ENCODE measurements at regions not wholly inside any gene's neighbourhood (a gene's known extent, or its start where the extent isn't known, plus 50 kb on each side); places are given as distances from the start of the nearest gene placed in this dataset.

DNA sequence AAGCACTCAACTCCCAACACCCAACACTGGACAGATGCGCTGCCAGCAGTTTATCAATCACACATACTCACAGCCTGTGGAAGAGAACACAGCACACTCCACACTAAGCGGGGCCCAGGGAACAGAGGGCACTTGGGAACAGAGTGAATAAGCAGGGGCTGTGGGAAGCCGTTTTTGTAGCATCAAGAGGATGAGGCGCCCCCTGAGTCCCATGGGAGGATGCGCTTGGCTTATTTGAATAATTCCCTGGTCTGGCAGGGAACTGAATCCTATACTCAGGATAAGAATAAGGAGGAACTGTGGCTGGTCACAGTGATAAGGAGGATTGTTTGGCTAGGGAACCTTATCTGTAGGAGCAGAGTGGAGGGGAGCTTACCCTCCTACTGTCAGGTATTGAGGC lies 96.1 kb upstream of the DNAH5 start:
- H3K27ac Mint-ChIP-seq, result no peak overlapping the region
- H3K36me3 Mint-ChIP-seq, result no peaks in the 10 kb centered on the region
- no peak overlapping the region for H3K4me3 Mint-ChIP-seq
- peaks cover 2% of the 10 kb centered on the region for H3K27me3 Mint-ChIP-seq
- H3K9me3 Mint-ChIP-seq, result peaks cover 7% of the 10 kb centered on the region
- TF ChIP-seq, protein P1, sequence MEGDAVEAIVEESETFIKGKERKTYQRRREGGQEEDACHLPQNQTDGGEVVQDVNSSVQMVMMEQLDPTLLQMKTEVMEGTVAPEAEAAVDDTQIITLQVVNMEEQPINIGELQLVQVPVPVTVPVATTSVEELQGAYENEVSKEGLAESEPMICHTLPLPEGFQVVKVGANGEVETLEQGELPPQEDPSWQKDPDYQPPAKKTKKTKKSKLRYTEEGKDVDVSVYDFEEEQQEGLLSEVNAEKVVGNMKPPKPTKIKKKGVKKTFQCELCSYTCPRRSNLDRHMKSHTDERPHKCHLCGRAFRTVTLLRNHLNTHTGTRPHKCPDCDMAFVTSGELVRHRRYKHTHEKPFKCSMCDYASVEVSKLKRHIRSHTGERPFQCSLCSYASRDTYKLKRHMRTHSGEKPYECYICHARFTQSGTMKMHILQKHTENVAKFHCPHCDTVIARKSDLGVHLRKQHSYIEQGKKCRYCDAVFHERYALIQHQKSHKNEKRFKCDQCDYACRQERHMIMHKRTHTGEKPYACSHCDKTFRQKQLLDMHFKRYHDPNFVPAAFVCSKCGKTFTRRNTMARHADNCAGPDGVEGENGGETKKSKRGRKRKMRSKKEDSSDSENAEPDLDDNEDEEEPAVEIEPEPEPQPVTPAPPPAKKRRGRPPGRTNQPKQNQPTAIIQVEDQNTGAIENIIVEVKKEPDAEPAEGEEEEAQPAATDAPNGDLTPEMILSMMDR (conservative IDR thresholded peaks at IDR 0.05), result no peak
- H3K4me1 Mint-ChIP-seq (ENCODE audit: unreplicated experiment), result peaks cover 31% of the 10 kb centered on the region
- DNase-seq (ENCODE audit: extremely low spot score, unreplicated experiment), result no peak

DNA sequence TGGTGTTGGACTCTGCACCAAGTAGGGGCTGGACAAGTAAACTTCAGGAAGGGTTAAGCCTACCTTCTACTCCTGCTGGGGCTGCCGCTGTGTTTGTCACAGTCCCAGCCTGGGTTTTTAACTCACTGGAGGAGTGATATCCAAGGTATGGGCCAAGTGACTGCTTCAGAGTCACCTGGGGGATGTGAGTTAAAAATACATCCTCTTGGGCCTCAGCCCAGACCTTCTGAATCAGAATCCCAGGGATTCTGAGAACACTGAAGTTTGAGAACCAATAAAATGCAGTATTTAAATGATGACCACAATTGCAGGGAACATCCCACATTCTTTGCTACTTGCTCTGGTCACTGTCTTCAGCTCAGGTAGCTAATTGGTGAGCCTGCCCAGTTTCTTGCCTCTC lies 95.1 kb upstream of the DNAH5 start:
- Mint-ChIP-seq H3K4me3 (no peak overlapping the region), H3K36me3 (no peaks in the 10 kb centered on the region), H3K27me3 (peaks cover 2% of the 10 kb centered on the region), H3K27ac (no peak overlapping the region), H3K9me3 (peaks cover 7% of the 10 kb centered on the region), H3K4me1 (ENCODE audit: unreplicated experiment) (peaks cover 36% of the 10 kb centered on the region)
- TF ChIP-seq, protein P1 (conservative IDR thresholded peaks at IDR 0.05), result no peak
- DNase-seq (ENCODE audit: extremely low spot score, unreplicated experiment), result no peak

DNA sequence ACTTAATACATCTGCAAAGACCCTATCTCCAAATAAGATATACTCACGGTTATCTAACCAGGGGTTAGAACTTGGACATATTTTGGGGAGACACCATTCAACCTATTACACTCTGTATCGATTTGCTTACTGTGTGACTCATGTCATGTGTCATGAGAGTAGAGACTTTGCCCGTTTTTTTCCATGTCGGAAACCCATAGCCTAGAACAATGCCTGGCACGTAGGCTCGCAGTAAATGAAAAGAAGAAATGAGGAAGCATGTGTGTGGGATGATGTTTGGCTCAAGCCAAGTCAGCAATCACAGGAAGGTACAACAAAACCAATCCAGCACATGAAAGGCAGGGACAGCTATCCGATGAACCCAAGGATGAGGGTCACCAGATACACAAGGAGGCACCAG lies 94.6 kb upstream of the DNAH5 start:
- TF ChIP-seq, protein P1 (conservative IDR thresholded peaks at IDR 0.05), result no peak
- no peak for DNase-seq (ENCODE audit: extremely low spot score, unreplicated experiment)
- Mint-ChIP-seq H3K9me3 (peaks cover 7% of the 10 kb centered on the region), H3K27ac (no peak overlapping the region), H3K36me3 (no peaks in the 10 kb centered on the region), H3K4me1 (ENCODE audit: unreplicated experiment) (peaks cover 36% of the 10 kb centered on the region), H3K4me3 (no peak overlapping the region), H3K27me3 (peaks cover 2% of the 10 kb centered on the region)

DNA sequence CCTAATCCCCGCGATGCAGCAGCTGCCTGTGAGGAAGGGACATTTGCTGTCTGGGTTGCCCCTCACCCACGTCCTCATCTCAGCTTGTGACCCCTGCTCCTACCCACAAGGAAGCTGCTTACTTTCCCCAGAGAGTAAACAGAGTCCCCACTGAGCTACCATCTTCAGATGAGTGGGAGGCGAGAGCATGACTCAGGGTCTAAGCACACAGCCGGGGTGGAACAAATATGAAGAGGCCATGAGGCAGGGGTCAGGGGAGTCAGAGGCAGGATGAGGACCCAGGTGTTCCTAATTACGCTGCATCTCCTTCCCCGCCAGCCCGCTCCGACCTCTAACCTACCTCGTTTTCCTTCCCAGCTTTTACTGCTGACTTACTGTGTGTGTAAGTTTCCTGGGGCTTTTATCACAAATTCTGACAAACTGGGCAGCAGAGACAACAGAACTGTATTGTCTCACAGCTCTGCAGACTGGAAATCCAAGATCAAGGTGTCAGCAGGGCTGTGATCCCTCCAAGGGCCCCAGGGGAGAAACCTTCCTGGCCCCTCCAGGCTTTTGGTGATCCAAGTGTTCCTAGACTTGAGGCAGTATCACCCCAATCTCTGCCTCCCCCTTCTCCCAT lies 94.0 kb upstream of the DNAH5 start:
- Mint-ChIP-seq H3K27ac (no peak overlapping the region), H3K27me3 (peaks cover 2% of the 10 kb centered on the region), H3K4me3 (no peak overlapping the region), H3K9me3 (peaks cover 7% of the 10 kb centered on the region), H3K36me3 (no peaks in the 10 kb centered on the region), H3K4me1 (ENCODE audit: unreplicated experiment) (peaks cover 36% of the 10 kb centered on the region)
- DNase-seq (ENCODE audit: extremely low spot score, unreplicated experiment), result no peak
- TF ChIP-seq, protein P1 (conservative IDR thresholded peaks at IDR 0.05), result no peak

DNA sequence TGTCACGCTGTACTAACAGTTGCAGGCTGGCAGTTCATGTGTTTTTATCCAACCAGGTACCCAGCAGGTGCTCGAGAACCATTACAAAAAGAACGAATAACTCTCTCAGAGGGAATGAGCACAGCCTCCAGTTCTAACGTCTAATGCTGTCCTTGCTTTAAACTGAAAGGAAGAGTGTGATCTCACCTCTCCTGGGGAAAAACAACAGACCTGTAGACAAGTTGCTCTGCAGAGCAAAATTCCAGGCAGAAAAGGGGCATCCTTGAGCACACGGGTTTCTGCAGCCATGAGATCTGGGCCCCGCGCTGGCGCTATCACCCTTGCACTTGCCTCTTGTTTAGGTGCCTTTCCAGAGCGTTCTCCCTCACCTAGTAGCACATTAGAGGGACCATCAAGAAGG lies 92.5 kb upstream of the DNAH5 start:
- H3K4me3 Mint-ChIP-seq, result peak overlapping the region; percentile 46
- TF ChIP-seq, protein P1 (conservative IDR thresholded peaks at IDR 0.05), result no peak
- no peaks in the 10 kb centered on the region for H3K36me3 Mint-ChIP-seq
- H3K27ac Mint-ChIP-seq, result peak overlapping the region; percentile 73
- peaks cover 2% of the 10 kb centered on the region for H3K27me3 Mint-ChIP-seq
- H3K4me1 Mint-ChIP-seq (ENCODE audit: unreplicated experiment), result peaks cover 36% of the 10 kb centered on the region
- peaks cover 7% of the 10 kb centered on the region for H3K9me3 Mint-ChIP-seq
- no peak for DNase-seq (ENCODE audit: extremely low spot score, unreplicated experiment)

DNA sequence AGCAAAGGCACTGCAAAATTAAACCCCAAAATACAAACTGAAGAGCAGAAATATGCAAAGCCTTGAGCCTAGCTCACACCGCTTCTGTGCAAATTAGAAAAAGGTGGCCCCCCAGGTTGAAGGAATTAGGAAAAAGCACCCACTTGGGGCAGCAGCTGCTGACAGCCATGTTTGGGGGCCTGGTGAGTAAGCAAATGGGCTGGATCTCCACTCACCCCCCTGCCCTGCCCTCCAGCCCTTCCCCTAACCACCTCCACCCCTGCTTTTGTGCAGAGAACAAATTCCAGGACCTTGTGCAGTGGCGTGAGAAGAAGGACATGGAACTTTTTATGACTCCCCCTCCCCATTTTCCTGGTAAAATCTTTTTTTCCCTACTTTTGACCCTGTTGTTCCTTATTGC lies 92.0 kb upstream of the DNAH5 start:
- TF ChIP-seq, protein P1 (conservative IDR thresholded peaks at IDR 0.05), result no peak
- Mint-ChIP-seq H3K9me3 (peaks cover 7% of the 10 kb centered on the region), H3K36me3 (no peaks in the 10 kb centered on the region), H3K4me1 (ENCODE audit: unreplicated experiment) (peaks cover 36% of the 10 kb centered on the region), H3K27me3 (peaks cover 2% of the 10 kb centered on the region), H3K27ac (peak overlapping the region; percentile 82), H3K4me3 (peak overlapping the region; percentile 64)
- DNase-seq (ENCODE audit: extremely low spot score, unreplicated experiment), result no peak

All from type B pancreatic cell (in vitro differentiated cells).